ENCODE measurements at regions not wholly inside any gene's neighbourhood (a gene's known extent, or its start where the extent isn't known, plus 50 kb on each side); places are given as distances from the start of the nearest gene placed in this dataset.

GRCh38 chr3:9308298-9308990 lies 54.4 kb upstream of the THUMPD3 start:
- TF ChIP-seq, protein P1, sequence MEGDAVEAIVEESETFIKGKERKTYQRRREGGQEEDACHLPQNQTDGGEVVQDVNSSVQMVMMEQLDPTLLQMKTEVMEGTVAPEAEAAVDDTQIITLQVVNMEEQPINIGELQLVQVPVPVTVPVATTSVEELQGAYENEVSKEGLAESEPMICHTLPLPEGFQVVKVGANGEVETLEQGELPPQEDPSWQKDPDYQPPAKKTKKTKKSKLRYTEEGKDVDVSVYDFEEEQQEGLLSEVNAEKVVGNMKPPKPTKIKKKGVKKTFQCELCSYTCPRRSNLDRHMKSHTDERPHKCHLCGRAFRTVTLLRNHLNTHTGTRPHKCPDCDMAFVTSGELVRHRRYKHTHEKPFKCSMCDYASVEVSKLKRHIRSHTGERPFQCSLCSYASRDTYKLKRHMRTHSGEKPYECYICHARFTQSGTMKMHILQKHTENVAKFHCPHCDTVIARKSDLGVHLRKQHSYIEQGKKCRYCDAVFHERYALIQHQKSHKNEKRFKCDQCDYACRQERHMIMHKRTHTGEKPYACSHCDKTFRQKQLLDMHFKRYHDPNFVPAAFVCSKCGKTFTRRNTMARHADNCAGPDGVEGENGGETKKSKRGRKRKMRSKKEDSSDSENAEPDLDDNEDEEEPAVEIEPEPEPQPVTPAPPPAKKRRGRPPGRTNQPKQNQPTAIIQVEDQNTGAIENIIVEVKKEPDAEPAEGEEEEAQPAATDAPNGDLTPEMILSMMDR (conservative IDR thresholded peaks at IDR 0.05; ENCODE audit: low read depth in 2 of 2): no peak
- no peak for TF ChIP-seq EZH2 (IDR thresholded peaks at IDR 0.05; ENCODE audit: low read depth, unreplicated experiment)
- TF ChIP-seq POLR2AphosphoS5 (IDR thresholded peaks at IDR 0.05; ENCODE audit: low read depth): no peak
- TF ChIP-seq EZH2phosphoT487 (IDR thresholded peaks at IDR 0.05; ENCODE audit: unreplicated experiment): no peak
- TF ChIP-seq, protein P2, sequence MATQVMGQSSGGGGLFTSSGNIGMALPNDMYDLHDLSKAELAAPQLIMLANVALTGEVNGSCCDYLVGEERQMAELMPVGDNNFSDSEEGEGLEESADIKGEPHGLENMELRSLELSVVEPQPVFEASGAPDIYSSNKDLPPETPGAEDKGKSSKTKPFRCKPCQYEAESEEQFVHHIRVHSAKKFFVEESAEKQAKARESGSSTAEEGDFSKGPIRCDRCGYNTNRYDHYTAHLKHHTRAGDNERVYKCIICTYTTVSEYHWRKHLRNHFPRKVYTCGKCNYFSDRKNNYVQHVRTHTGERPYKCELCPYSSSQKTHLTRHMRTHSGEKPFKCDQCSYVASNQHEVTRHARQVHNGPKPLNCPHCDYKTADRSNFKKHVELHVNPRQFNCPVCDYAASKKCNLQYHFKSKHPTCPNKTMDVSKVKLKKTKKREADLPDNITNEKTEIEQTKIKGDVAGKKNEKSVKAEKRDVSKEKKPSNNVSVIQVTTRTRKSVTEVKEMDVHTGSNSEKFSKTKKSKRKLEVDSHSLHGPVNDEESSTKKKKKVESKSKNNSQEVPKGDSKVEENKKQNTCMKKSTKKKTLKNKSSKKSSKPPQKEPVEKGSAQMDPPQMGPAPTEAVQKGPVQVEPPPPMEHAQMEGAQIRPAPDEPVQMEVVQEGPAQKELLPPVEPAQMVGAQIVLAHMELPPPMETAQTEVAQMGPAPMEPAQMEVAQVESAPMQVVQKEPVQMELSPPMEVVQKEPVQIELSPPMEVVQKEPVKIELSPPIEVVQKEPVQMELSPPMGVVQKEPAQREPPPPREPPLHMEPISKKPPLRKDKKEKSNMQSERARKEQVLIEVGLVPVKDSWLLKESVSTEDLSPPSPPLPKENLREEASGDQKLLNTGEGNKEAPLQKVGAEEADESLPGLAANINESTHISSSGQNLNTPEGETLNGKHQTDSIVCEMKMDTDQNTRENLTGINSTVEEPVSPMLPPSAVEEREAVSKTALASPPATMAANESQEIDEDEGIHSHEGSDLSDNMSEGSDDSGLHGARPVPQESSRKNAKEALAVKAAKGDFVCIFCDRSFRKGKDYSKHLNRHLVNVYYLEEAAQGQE (IDR thresholded peaks at IDR 0.05; ENCODE audit: unreplicated experiment): no peak
- TF ChIP-seq STAT1 (IDR thresholded peaks at IDR 0.05; ENCODE audit: unreplicated experiment): no peak
- TF ChIP-seq ZNF114 (CRISPR knock-in tag; IDR thresholded peaks at IDR 0.05): no peak
- no peak for TF ChIP-seq JUNB (IDR thresholded peaks at IDR 0.05; ENCODE audit: unreplicated experiment)
- TF ChIP-seq CREB1 (CRISPR knock-in tag; IDR thresholded peaks at IDR 0.05; ENCODE audit: low read depth): no peak
